GM21423 (cell line): ENCODE measurements at regions not wholly inside any gene's neighbourhood (a gene's known extent, or its start where the extent isn't known, plus 50 kb on each side); places are given as distances from the start of the nearest gene placed in this dataset.
"Not testable (repeated sequence)": the region's sequence is repeated elsewhere in the genome, so short reads cannot be mapped to it uniquely, and the experiment has no call there.

Experiments used
- ATAC-seq: cut with Tn5 transposase; IDR thresholded peaks from one replicate; pipeline ENCODE4 v1.9.1; 2021; ENCODE audit warnings: mild to moderate bottlenecking, moderate library complexity; ENCODE audit not compliant: unreplicated experiment

GRCh38 chr3:71927505-71928066, 142.6 kb upstream of the PROK2 start:
- no peak for ATAC-seq

GRCh38 chr3:71926616-71927015, 141.7 kb upstream of the PROK2 start:
- no peak for ATAC-seq

GRCh38 chr3:71926262-71926600, 141.3 kb upstream of the PROK2 start:
- no peak for ATAC-seq

GRCh38 chr3:71925511-71926261, 140.7 kb upstream of the PROK2 start:
- not testable (repeated sequence) for ATAC-seq

GRCh38 chr3:71924721-71925120, 139.8 kb upstream of the PROK2 start:
- no peak for ATAC-seq

- no peak for ATAC-seq
Measured at GRCh38 chr3:71921036-71921435, 136.1 kb upstream of the PROK2 start.

- no peak for ATAC-seq
Measured at GRCh38 chr3:71919572-71919971, 134.6 kb upstream of the PROK2 start.

GRCh38 chr3:71917545-71917944, 132.6 kb upstream of the PROK2 start:
- no peak for ATAC-seq

GRCh38 chr3:71916747-71917369, 131.9 kb upstream of the PROK2 start:
- ATAC-seq: no peak

- no peak for ATAC-seq
Measured at GRCh38 chr3:71912839-71913495, 128.0 kb upstream of the PROK2 start.

GRCh38 chr3:71910108-71910507, 125.2 kb upstream of the PROK2 start:
- no peak for ATAC-seq

GRCh38 chr3:71907996-71908395, 123.0 kb upstream of the PROK2 start:
- ATAC-seq: no peak

- ATAC-seq: no peak
Measured at GRCh38 chr3:71906976-71907375, 122.0 kb upstream of the PROK2 start.

GRCh38 chr3:71905426-71905825, 120.5 kb upstream of the PROK2 start:
- peak; percentile 92 for ATAC-seq

GRCh38 chr3:71903936-71904335, 119.0 kb upstream of the PROK2 start:
- ATAC-seq: no peak

- ATAC-seq: no peak
Measured at GRCh38 chr3:71903112-71903495, 118.2 kb upstream of the PROK2 start.

GRCh38 chr3:71902258-71903111, 117.5 kb upstream of the PROK2 start:
- no peak for ATAC-seq

- ATAC-seq: no peak
Measured at GRCh38 chr3:71901645-71902044, 116.7 kb upstream of the PROK2 start.

- ATAC-seq: no peak
Measured at GRCh38 chr3:71900057-71900456, 115.1 kb upstream of the PROK2 start.

GRCh38 chr3:71896751-71897150, 111.8 kb upstream of the PROK2 start:
- ATAC-seq: no peak
